GM19035 (cell line): ENCODE measurements at regions not wholly inside any gene's neighbourhood (a gene's known extent, or its start where the extent isn't known, plus 50 kb on each side); places are given as distances from the start of the nearest gene placed in this dataset.

Source experiments
- ATAC-seq: cut with Tn5 transposase; IDR thresholded peaks from one replicate; pipeline ENCODE4 v1.9.1; 2021; ENCODE audit not compliant: unreplicated experiment

DNA sequence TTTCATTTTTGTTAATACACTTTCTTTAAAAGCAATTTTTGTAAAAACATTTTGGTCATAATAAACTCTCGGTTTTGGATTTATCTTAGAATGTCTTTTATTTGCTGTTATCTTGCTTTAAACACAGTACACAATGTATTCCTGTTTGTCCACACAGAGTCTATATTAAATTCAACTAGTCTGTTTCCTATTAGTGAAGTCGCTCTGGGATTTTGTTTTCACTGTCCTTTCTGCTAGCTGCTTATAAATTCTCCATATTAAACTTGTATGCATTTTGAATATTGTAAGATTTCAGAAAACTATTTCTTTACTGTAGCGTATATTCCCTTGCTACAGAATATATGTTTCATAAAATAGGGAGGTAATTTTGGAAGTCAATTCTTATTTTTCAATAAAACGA, 630.2 kb downstream of the HDGFL1 start:
- no peak for ATAC-seq

DNA sequence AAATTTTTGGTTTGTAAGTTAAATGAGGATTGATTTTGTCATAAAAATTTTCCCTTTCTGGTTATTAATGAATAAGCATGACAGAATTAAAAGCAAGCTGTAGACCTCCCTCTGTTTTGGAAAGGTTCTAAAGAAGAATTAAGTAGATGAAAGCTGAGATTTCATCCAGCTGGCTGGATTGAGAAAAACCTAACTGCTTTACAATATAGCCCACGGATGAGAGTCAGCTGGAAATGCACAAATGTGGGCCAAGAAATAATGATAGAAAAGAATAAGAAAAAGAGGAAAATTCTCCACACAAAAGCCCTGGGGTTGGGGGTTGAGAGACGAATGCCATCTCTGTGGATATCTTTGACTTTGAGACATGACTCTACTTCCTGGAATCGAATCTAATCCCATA, 631.6 kb downstream of the HDGFL1 start:
- ATAC-seq = no peak

DNA sequence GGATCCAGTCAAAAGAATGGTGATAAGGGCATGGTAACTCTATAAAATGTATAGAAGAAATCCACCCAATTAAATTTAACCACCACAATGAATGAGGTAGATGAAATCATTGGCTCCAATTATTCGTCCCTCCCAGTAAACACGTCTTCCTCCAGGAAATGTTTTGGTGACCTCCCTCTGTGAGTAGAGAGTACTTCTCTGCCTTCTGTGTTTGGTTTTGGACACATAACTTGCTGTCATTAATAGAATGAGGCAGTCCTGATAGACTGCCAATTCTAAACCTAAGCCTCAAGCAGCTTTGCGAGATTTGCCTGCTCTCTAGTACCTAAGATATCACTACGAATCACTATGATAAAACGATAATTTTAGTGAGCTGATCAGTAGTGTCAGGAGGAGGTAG, 632.8 kb downstream of the HDGFL1 start:
- no peak for ATAC-seq

DNA sequence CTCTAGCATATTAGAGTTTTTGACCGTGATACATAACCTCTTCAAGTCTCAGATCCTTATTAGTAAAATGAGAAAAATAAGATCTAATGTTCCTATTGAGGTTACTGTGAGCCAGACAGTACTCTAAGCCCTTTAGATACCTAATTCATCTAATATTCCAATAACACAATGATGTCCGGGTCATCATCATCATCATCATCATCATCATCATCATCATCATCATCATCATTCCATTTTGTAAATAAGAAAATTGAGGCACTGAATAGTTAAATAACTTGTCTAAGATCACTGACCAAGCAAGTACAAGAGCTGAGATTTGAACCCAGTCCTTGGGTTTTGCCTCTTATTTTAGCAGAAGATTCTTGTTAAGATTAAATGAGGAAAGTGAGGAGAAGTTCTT, 643.0 kb downstream of the HDGFL1 start:
- no peak for ATAC-seq

DNA sequence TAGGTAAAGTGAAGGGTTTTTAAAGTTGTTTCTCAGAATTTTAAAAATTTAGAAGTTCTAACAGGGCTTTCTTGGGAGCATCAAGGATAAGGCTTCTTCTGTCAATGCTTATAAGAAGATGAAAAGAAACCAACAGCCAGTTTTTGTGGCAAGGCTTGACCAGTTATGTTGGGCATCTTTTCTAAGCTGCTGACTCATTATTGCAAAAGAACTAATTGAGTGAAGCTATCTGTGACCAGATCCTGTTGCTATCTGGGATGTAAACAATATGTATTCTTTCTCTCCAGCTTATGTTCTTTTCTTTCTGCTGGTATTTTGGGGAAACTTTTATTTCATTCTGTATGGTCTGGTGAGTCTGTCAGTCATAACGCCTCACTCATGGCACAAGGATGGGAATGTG, 643.8 kb downstream of the HDGFL1 start:
- ATAC-seq = no peak

DNA sequence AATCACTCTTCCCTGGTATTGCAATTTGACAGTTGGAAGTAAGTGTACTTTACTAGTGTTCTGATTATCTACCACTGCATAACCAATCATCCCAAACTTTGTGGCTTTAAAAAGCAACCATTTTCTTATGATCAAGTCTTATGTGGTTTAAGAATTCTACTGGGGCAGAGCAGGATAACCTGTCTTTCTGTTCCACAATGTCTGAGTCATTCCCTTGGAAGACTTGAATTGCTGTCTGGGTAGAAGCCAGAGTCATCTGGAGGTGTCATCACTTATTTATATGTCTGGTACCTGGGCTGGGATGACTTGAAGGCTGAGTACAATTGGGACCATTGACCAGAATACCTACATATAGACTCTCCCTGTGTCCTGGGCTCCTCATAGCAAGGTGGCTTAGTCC, 644.3 kb downstream of the HDGFL1 start:
- ATAC-seq = no peak

DNA sequence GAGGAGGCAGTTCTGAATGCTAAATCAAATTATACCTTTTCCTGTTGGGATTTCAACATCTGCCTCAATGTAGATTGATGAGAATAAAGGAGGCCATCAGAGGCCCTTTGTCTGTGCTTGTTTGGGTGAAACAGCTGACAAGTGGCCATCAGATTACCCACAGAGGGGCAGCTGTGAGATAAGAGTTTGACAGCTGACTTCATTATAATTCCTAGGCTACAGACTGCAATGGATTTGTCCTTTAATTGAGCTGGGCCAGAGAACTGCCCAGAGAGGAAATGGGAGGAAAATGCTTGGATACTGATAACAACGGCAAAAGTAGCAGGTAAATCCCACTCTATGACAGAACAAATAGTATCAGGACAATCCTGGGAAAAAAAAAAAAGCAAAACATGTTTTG, 649.4 kb downstream of the HDGFL1 start:
- ATAC-seq = no peak

DNA sequence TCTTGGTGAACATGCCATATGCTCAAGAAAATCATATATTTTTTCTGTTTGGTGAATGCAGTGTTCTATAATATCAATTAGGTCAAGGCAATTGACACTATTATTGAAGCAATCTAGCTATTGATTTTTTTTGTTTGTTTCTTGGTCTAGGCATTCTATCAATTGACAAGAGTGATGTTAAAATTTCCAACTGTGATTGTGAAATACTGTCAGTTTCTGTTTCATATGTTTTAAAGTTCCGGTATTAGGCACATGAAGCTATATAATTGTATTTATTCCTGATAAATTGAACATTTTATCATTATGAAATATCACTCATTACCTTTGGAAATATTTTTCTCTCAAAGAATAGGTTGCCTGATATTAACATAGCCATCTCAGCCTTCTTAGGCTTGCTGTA, 653.4 kb downstream of the HDGFL1 start:
- ATAC-seq = no peak

DNA sequence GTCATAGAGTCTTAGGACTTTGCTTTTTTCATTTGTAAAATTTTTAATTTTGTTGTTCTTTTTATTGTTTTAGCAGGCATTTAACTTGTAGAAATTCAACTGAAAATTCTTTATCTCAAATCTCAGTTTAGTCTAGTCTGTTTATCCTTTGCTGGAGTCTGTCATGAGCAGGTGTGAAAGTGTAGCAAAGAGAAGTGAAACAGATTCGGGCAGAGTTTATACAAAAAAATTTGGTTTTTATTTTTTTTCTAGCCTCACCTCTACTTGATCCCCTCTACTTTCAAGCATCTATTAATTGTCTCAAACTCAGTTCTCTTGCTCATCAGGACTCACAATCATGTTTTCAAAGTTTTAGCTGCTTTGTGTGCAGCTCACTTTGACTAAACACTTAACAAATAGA, 655.2 kb downstream of the HDGFL1 start:
- no peak for ATAC-seq

DNA sequence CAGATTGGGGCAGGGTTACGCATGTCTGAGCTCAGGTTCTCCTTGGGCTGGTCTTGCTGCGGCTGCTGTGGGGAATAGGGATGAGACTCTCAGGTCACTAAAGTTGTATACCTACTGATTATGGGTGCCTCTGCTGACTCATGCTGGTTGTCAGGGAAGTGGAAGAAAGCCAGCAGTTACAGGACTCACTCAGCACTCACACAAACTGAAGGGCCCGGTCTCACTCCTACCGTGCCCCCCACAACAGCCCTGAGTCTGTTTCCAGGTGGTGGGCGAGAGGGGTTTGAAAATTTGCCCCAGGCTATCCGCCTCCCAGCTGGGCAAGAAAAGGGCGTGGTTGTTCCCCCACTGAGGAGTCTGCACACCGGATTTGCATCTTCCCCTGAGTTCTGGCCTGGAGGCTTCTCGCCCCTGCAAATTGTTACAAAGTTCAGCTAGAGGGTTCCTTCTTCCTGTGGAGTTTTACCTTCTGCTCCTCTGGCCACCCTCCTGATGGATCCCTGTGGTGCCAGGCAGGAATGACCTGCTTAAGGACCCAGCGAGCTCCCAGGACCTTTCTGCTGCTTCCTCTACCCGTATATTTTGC, 659.2 kb downstream of the HDGFL1 start:
- no peak for ATAC-seq

DNA sequence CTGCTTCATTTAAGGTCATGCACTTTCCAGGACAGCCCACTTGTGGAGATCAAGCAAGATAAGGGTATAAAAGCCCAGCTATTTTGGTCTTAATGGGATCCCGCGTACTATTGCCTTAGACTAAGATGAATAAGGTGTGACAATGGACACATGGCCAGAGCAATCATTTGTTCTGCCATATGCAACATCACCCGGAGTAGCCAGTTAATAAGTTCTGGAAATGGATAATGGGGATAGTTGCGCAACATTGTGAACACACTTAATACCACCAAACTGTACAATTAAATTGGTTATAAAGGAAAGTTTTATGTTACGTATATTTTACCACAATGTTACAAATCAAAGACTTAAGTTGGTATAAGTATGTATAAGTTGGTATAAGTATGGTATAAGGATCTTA, 674.5 kb downstream of the HDGFL1 start:
- no peak for ATAC-seq

DNA sequence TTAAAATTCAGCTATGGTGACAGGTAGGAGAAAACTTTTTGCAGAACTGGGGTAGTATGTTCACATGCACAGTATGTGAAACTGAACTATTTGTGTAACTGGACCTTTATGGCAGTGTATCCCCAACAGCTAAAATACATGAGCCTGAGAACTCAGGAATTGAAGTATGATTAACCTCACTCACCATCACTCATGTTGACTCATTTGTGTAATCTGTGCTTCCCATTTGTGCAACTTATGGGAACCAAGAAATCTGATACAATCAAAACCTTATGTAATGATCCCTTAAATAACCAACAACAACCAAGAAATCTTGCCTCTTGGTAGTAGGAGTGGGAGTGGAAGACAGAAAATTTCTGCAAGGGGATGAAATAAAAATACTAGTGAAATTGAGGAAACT, 674.9 kb downstream of the HDGFL1 start:
- ATAC-seq = no peak

DNA sequence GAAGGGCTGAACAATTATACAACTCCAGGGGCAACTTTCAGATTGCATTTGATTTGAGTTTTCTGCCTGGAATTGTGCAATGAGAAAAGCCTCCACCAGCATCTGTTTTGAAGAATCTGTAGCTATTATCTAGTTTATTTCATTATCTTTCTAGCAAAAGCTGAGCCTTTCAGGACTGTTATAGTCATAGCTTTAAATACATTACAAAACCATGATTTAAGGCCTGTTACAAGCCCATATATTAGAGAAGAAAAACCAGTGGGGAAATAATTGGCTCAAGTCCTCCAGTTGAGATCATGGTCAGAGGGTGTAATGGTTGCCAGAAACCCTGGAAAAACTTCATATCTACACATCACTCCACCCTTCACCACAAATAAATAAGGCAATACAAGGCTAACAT, 676.2 kb downstream of the HDGFL1 start:
- no peak for ATAC-seq

DNA sequence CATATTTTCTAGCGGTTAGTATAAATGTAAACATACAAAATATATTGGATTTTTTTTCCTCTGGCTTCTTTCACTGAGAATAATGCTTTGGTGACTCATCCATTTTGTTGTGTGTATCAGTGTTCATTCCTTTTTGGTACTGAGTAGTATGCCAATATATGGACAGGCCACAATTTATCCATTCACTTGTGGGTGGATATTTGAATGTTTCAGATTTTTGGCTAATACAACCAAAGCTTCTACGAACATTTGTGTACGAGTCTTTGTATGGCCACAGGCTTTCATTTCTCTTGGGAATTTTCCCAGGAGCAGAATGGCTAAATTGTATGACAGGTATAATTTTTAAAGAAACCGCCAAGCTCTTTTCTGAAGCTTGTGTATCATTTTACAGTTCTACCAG, 677.5 kb downstream of the HDGFL1 start:
- no peak for ATAC-seq

DNA sequence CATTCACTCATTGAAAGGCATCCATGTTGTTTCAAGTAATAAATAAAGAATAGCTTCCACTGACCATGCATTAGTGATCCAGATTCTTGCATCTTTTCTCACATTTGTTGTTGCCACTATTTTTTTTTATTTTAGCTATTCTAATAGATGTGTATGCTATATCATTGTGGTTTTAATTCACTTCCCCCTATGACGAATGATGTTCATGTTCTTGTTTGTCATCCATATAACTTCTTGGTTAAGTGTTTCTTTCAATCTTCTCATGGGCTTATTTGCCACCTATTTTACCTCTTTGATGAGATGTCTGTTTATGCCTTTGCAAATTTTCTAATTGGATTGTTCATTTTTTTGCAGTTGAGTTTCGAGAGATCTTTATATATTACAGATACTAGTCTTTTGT, 681.2 kb downstream of the HDGFL1 start:
- no peak for ATAC-seq

DNA sequence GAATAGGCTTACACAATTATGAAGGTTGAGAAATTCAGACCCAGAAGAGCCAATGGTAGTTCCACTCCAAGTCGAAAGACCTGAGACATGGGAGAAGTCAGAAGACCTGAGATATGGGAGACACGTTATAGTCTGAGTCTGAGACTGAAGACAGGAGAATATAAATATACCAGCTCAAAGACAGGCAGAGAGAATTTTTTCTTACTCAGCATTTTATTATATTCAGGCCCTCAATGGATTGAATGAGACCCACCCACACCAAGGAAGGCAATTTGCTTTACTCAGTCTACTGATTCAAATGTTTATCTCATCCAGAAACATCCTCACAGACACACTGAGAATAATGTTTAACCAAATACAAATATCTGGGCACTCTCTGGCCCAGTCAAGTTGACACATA, 693.5 kb downstream of the HDGFL1 start:
- no peak for ATAC-seq

DNA sequence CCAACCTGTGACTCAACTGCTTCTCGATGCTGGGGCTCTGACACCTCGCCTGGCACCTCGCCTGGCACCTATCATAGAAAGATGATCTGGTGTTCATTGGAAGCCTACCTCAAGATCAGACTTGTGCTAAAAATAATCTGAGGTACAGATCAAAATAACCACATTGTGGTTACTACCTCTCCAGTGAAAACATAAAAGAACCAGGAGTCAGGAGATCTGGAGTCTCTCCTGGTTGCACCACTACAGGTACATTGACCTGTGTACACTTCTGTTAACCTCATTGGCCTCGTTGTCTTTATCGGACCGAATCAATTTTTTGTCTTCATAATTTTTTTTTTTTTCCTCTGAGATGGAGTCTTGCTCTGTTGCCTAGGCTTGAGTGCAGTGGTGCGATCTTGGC, 695.9 kb downstream of the HDGFL1 start:
- ATAC-seq = no peak

DNA sequence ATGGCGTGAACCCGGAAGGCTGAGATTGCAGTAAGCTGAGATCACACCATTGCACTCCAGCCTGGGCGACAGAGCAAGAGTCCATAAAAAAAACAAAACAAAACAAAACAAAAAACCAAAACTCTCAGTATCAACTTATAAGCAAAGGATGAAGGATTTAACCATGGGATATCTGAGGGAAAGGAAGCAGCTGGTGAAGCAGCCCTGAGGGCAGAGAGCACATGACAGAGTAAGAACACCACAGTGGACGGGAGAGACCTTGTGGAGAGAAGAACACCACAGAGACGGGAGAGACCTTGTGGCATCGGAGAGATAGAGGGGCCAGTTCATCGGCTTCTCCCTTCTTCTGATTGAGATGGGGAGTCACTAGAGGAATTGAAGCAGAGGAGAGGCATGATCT, 697.2 kb downstream of the HDGFL1 start:
- no peak for ATAC-seq

DNA sequence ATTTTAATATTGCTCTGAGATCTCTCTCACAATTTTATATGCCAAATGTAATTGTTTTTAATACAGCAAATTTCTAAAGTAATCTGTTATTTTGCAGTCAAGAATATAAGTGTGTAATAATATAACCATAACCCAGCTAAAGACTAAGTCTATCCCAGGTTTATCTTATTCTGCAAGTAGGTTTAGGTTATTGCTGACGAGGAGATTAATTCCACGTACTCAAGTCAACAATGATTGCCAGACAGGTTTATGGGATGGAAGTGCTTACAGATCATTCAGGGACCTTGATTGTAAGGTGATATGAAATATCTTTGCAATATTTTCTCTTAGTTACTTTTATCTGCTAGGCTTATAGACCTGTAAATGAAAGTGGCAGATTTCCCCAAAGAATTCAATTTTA, 698.3 kb downstream of the HDGFL1 start:
- no peak for ATAC-seq

DNA sequence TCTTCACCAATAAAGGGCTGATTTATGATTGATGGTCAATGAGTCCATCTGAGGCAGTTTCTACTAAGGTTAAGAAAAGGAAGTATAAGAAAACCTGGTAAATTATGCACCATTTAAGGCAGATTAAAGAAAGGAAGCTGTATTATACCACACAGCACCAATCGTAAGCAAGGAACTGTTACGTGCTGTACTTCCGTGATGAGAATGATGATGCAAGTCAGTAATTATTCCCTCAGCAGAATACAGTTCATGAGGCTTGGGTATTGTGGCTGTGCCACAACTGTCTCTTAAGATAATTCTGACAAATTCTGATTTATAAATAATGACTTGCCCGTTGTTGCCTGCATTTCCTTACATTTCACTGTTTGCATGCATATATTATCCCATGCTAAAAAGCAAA, 699.0 kb downstream of the HDGFL1 start:
- ATAC-seq = no peak

DNA sequence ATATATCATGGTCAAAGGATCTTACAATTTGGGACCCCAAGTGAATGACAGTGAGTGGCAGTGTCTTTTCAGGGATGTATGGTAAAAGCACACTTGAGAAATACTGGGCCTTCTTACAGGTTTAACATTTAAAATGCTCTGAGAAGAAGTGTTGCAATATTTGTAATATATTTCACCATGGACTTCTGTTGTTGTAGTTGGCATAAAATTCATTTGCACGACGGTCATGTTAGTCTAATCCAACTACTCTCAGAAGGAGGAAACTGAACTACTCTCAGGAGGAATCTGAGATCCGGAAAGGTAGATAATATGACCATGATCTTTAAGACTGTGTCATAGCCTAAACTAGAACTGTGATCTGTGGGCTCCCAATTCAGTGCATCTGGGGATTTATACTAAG, 700.1 kb downstream of the HDGFL1 start:
- no peak for ATAC-seq

DNA sequence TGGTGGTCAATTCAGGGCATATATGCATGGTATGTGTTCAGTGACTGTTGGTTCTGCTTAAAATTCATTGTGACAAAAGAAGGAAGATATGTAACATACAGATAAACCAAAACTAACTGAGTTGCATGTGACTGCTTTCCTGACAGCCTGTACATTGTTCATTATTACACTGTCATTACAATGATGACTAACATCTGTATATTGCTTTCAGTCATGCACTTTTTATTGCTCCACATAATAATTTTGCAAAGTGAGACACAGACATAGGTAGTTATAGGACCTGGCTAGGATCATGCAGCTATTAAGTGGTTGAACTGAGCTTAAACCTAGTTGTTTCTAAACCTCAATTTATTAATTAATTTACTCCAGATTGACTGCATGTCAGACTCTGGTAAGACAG, 703.2 kb downstream of the HDGFL1 start:
- ATAC-seq = no peak

DNA sequence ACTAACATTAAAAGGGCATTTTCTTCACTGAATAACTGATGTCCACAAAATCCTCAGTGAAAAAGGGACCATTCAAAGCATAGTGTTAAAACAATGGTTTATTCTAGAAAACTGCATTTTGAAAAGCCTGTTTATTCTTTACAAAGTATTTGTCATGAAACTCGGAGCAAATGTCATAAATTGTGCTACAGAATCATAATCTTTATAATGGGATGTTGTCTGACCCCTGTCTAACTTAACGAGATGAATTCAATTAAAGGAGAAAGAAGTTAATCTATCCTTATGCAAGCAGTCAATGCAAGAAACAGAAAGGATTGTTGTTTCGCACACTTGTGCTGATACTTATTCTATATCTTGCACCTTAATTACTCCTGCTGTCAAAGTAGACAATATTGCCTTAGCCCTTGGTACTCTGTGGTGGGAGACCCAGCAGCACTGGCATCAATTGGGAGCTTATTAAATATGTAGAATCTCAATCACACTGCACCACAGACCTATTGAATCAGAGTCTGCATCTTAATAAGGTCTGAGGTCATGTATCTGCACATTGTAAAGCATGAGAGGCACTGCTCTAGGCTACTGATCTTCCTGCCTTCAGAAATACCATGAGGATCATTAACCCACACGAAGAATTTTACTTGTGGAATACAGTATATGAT, 708.3 kb downstream of the HDGFL1 start:
- ATAC-seq = no peak
